H1 (cell line): ENCODE measurements at regions not wholly inside any gene's neighbourhood (a gene's known extent, or its start where the extent isn't known, plus 50 kb on each side); places are given as distances from the start of the nearest gene placed in this dataset.

ENCODE experiments used
- CTCF ChIA-PET: fragments of 300-600 bp; sonication (Branson Sonifier 250); formaldehyde crosslinking; loops from one replicate; lab custom pipeline; 2021; ENCODE audit not compliant: partially characterized antibody; lab: Charles Lee
- POLR2A ChIA-PET: fragments of 300-600 bp; sonication (Branson Sonifier 250); formaldehyde crosslinking; loops from one replicate; lab custom pipeline; 2021; ENCODE audit warnings: inconsistent platforms; ENCODE audit not compliant: partially characterized antibody; lab: Charles Lee
- DNase-seq, 2 experiments: peaks; one replicate each; pipeline versions ENCODE4 v3.0.0 to v3.0.0-alpha.2; 2010 to 2022; ENCODE audit warnings: low spot score in 2 of 2, low read depth in 1 of 2, mixed read lengths in 1 of 2
- FAIRE-seq: peaks from 2 replicates; lab custom pipeline; 2011; peaks lifted over from hg19 to GRCh38; lab: Jason Lieb, UNC
- H2AFZ ChIP-seq: 2 replicates; pipeline ENCODE4 v1.8.1; 2012; ENCODE audit warnings: low read length, inconsistent platforms
- H2AK5ac ChIP-seq: 2 replicates; pipeline ENCODE4 v1.6.1; 2013; ENCODE audit warnings: low read depth, low read length
- H2BK120ac ChIP-seq: replicated peaks from 2 replicates; pipeline ENCODE3; 2013; ENCODE audit warnings: low read depth, low read length, inconsistent platforms
- H2BK12ac ChIP-seq: 2 replicates; pipeline ENCODE4 v1.6.1; 2013; ENCODE audit warnings: low read depth, low read length
- H2BK15ac ChIP-seq: 2 replicates; pipeline ENCODE4 v1.6.1; 2013; ENCODE audit warnings: low read length
- H2BK20ac ChIP-seq: 2 replicates; pipeline ENCODE4 v1.6.1; 2013; ENCODE audit warnings: low read length
- H2BK5ac ChIP-seq: 2 replicates; pipeline ENCODE4 v1.6.1; 2013; ENCODE audit warnings: low read depth, low read length
- H3K14ac ChIP-seq: 2 replicates; pipeline ENCODE4 v1.6.1; 2013; ENCODE audit warnings: inconsistent platforms; ENCODE audit not compliant: insufficient read length
- H3K18ac ChIP-seq: 2 replicates; pipeline ENCODE4 v1.6.1; 2013; ENCODE audit warnings: low read length; ENCODE audit errors: extremely low read depth
- H3K23ac ChIP-seq: 2 replicates; pipeline ENCODE4 v1.6.1; 2013; ENCODE audit warnings: inconsistent platforms; ENCODE audit not compliant: insufficient read length
- H3K23me2 ChIP-seq: 2 replicates; pipeline ENCODE4 v1.6.1; 2013; ENCODE audit warnings: low read depth, low read length
- H3K27ac ChIP-seq: 2 replicates; pipeline ENCODE4 v1.6.1; 2011; ENCODE audit warnings: low read depth, low read length, inconsistent platforms
- H3K27me3 ChIP-seq, 4 experiments: replicated peaks in 1 of 4; 1 replicate in 1 of 4; 2 replicates in 3 of 4; pipeline versions ENCODE4 v1.6.1 to v1.8.1; 2011 to 2013; ENCODE audit warnings: low read length in 3 of 4, mild to moderate bottlenecking in 3 of 4, inconsistent platforms in 2 of 4, mixed read lengths in 2 of 4, moderate library complexity in 1 of 4; ENCODE audit not compliant: control insufficient read depth in 3 of 4, insufficient read depth in 3 of 4; ENCODE audit errors: extremely low read depth in 1 of 4
- H3K36me3 ChIP-seq, 4 experiments: 2 replicates each; pipeline versions ENCODE4 v1.6.1 to v1.8.1; 2011 to 2013; ENCODE audit warnings: mild to moderate bottlenecking in 4 of 4, low read length in 3 of 4, moderate library complexity in 2 of 4, control low read depth in 1 of 4, inconsistent platforms in 1 of 4; ENCODE audit not compliant: insufficient read depth in 4 of 4, control insufficient read depth in 2 of 4
- H3K4ac ChIP-seq: replicated peaks from 2 replicates; pipeline ENCODE3; 2013; ENCODE audit warnings: low read length, low read depth, mixed read lengths, inconsistent platforms; ENCODE audit not compliant: insufficient read length
- H3K4me1 ChIP-seq, 4 experiments: replicated peaks in 1 of 4; 1 replicate in 1 of 4; 2 replicates in 3 of 4; pipeline versions ENCODE4 v1.6.1 to v1.8.1; 2011 to 2013; ENCODE audit warnings: low read length in 3 of 4, inconsistent platforms in 2 of 4, mixed read lengths in 1 of 4; ENCODE audit not compliant: insufficient read depth in 4 of 4, control insufficient read depth in 3 of 4
- H3K4me2 ChIP-seq, 2 experiments: 2 replicates each; pipeline versions ENCODE4 v1.6.1 to v1.8.1; 2011 to 2013; ENCODE audit warnings: low read depth in 2 of 2, low read length in 2 of 2, control low read depth in 1 of 2, inconsistent platforms in 1 of 2, mild to moderate bottlenecking in 1 of 2; ENCODE audit not compliant: insufficient read depth in 1 of 2
- H3K4me3 ChIP-seq, 4 experiments: fragments of 200-600, 300-600 bp in 1 of 4; sonication (generic), shearing (Covaris generic), sonication (Bioruptor Twin) in 1 of 4; 2 replicates each; pipeline versions ENCODE4 v1.5.1 to v1.8.1; 2011 to 2016; ENCODE audit warnings: low read length in 4 of 4, low read depth in 3 of 4, control low read depth in 2 of 4, inconsistent platforms in 2 of 4, mild to moderate bottlenecking in 2 of 4, mixed read lengths in 1 of 4, moderate library complexity in 1 of 4; ENCODE audit not compliant: insufficient read depth in 2 of 4; ENCODE audit errors: extremely low read depth in 1 of 4
- H3K56ac ChIP-seq: replicated peaks from 2 replicates; pipeline ENCODE3; 2013; ENCODE audit warnings: low read depth, mild to moderate bottlenecking, mixed read lengths, low read length, inconsistent platforms; ENCODE audit not compliant: insufficient read length
- H3K79me1 ChIP-seq: 2 replicates; pipeline ENCODE4 v1.6.1; 2013; ENCODE audit warnings: low read depth, low read length, control low read depth
- H3K79me2 ChIP-seq, 2 experiments: 2 replicates each; pipeline versions ENCODE4 v1.6.1 to v1.8.1; 2012 to 2013; ENCODE audit warnings: low read length in 2 of 2, mild to moderate bottlenecking in 2 of 2, inconsistent platforms in 1 of 2; ENCODE audit not compliant: insufficient read depth in 2 of 2, control insufficient read depth in 1 of 2
- H3K9ac ChIP-seq, 4 experiments: replicated peaks in 1 of 4; 1 replicate in 1 of 4; 2 replicates in 3 of 4; pipeline versions ENCODE4 v1.6.1 to v1.8.1; 2011 to 2013; ENCODE audit warnings: low read depth in 3 of 4, low read length in 3 of 4, control low read depth in 2 of 4, mild to moderate bottlenecking in 2 of 4, moderate library complexity in 2 of 4, inconsistent platforms in 1 of 4; ENCODE audit errors: extremely low read depth in 1 of 4
- H3K9me3 ChIP-seq, 2 experiments: 2 replicates each; pipeline versions ENCODE4 v1.6.1 to v1.8.1; 2012 to 2013; ENCODE audit warnings: mild to moderate bottlenecking in 2 of 2, moderate library complexity in 2 of 2, control low read depth in 1 of 2, inconsistent platforms in 1 of 2, low read depth in 1 of 2, low read length in 1 of 2, mixed read lengths in 1 of 2; ENCODE audit not compliant: insufficient read depth in 2 of 2
- H4K20me1 ChIP-seq, 2 experiments: replicated peaks in 1 of 2; 2 replicates each; pipeline versions ENCODE3 to v1.8.1; 2011 to 2013; ENCODE audit warnings: inconsistent platforms in 2 of 2, low read length in 2 of 2, mild to moderate bottlenecking in 1 of 2; ENCODE audit not compliant: insufficient read depth in 2 of 2, control insufficient read depth in 1 of 2
- H4K5ac ChIP-seq: 2 replicates; pipeline ENCODE4 v1.6.1; 2013; ENCODE audit warnings: low read length, low read depth, mixed read lengths, inconsistent platforms; ENCODE audit not compliant: insufficient read length
- H4K8ac ChIP-seq: 2 replicates; pipeline ENCODE4 v1.8.0; 2013; ENCODE audit warnings: mild to moderate bottlenecking, moderate library complexity, low read length, inconsistent platforms; ENCODE audit not compliant: insufficient read depth; ENCODE audit errors: extremely low read depth
- H4K91ac ChIP-seq: replicated peaks from 2 replicates; pipeline ENCODE3; 2013; ENCODE audit warnings: low read length, mixed read lengths, inconsistent platforms; ENCODE audit not compliant: insufficient read length
- GABPA ChIP-seq: IDR thresholded peaks from 2 replicates; pipeline ENCODE4 v1.6.1; 2011; ENCODE audit warnings: mild to moderate bottlenecking, low read length, moderate library complexity, borderline replicate concordance; ENCODE audit not compliant: insufficient read depth
- KDM4A ChIP-seq: IDR thresholded peaks from one replicate; pipeline ENCODE4 v1.7.1; 2012; ENCODE audit warnings: low read depth, mild to moderate bottlenecking, moderate library complexity, low read length, inconsistent platforms; ENCODE audit not compliant: severe bottlenecking
- WGBS, 2 experiments: shearing (Covaris generic) in 1 of 2; methylation state at CpG; one replicate each; pipeline versions ENCODE4 v1.1.6 to v1.1.7; 2013 to 2015; ENCODE audit warnings: low lambda C conversion rate in 2 of 2, mixed read lengths in 2 of 2, inconsistent platforms in 1 of 2, low coverage in 1 of 2, missing lambda C conversion rate in 1 of 2; ENCODE audit not compliant: insufficient replicate concordance in 2 of 2, insufficient coverage in 1 of 2, insufficient read length in 1 of 2; ENCODE audit errors: extremely low coverage in 1 of 2, missing lambda C conversion rate in 1 of 2; 5-methylcytosine and 5-hydroxymethylcytosine counted together

DNA sequence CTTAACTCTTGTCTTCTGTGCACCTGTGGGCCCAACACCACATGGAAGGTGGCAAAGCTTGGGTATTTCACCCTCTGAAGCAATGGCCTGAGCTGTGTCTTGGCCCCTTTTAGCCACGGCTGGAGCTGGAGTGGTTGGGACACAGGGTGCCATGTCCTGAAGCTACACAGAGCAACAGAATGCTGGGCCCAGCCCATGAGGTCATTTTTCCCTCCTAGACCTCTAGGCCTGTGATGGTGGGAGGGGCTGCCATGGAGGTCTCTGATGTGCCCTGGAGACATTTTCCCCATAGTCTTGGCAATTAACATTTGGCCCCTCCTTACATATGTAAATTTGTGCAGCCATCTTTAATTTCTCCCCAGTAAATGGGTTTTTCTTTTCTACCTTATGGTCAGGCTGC, 620.8 kb downstream of the RFPL4B start:
- H3K14ac ChIP-seq, result no peak overlapping the region
- H3K4ac ChIP-seq, result no peak overlapping the region
- H3K18ac ChIP-seq, result no peak overlapping the region
- H4K91ac ChIP-seq, result no peak overlapping the region
- H4K20me1 ChIP-seq, result no peaks in the 10 kb centered on the region
- H3K9me3 ChIP-seq, result peaks cover 7 to 11% of the 10 kb centered on the region in 2 experiments; a peak in 3 of 4 replicates
- no peak overlapping the region for H3K56ac ChIP-seq
- no peak overlapping the region for H2BK120ac ChIP-seq
- CTCF ChIA-PET, result no interaction called here
- H3K23ac ChIP-seq, result no peak overlapping the region
- no peaks in the 10 kb centered on the region for H3K79me2 ChIP-seq
- no peak overlapping the region for H3K9ac ChIP-seq
- H3K79me1 ChIP-seq, result no peaks in the 10 kb centered on the region
- DNase-seq (no peak), FAIRE-seq (no peak)
- H3K23me2 ChIP-seq, result no peaks in the 10 kb centered on the region
- H2BK12ac ChIP-seq, result no peak overlapping the region
- H4K8ac ChIP-seq, result 0 out of 2 replicates have a peak overlapping the region, but pooled peaks have one; percentile 18
- H2BK5ac ChIP-seq, result no peak overlapping the region
- H3K27me3 ChIP-seq, result no peaks in the 10 kb centered on the region
- no peak overlapping the region for H2AFZ ChIP-seq
- H3K36me3 ChIP-seq, result no peaks in the 10 kb centered on the region
- no peak overlapping the region for H2AK5ac ChIP-seq
- no peak overlapping the region for H2BK15ac ChIP-seq
- H3K27ac ChIP-seq, result no peak overlapping the region
- 100% methylated on average over 1 of the region's 1 CpG; no CpG with 5 or more reads in 1 of the 2 experiments for WGBS, 2 experiments
- H3K4me2 ChIP-seq, result no peak overlapping the region
- no peaks in the 10 kb centered on the region for H3K4me1 ChIP-seq
- H2BK20ac ChIP-seq, result no peak overlapping the region
- no peak overlapping the region for H3K4me3 ChIP-seq
- H4K5ac ChIP-seq, result no peak overlapping the region
- POLR2A ChIA-PET, result no interaction called here
- TF ChIP-seq GABPA, result no peak
- TF ChIP-seq KDM4A, result no peak
